NB4 (cell line): ENCODE measurements at regions not wholly inside any gene's neighbourhood (a gene's known extent, or its start where the extent isn't known, plus 50 kb on each side); places are given as distances from the start of the nearest gene placed in this dataset.

Experiments used
- CTCF ChIP-seq: IDR thresholded peaks from one replicate; pipeline ENCODE4 v1.5.1; 2012; ENCODE audit warnings: low read depth, low read length
- MYC ChIP-seq: IDR thresholded peaks from 2 replicates; pipeline ENCODE4 v1.6.1; 2011; ENCODE audit warnings: low read depth, low read length
- POLR2A ChIP-seq: IDR thresholded peaks from 2 replicates; pipeline ENCODE4 v1.6.1; 2011; ENCODE audit warnings: mild to moderate bottlenecking; ENCODE audit not compliant: insufficient read length; ENCODE audit errors: extremely low read depth

- no peak for TF ChIP-seq CTCF
- no peak for TF ChIP-seq POLR2A
- TF ChIP-seq MYC, result 0 out of 2 replicates have a peak, but pooled peaks have one; percentile 25
Measured at GRCh38 chr11:119788911-119789560, 60.0 kb upstream of the NECTIN1 start.
